ENCODE measurements at regions not wholly inside any gene's neighbourhood (a gene's known extent, or its start where the extent isn't known, plus 50 kb on each side); places are given as distances from the start of the nearest gene placed in this dataset.

GRCh38 chr3:18079739-18080138 is 337.3 kb upstream of the TBC1D5 start:
- DNase-seq (ENCODE audit: low read depth), result no peak

GRCh38 chr3:18079062-18079461 is 336.6 kb upstream of the TBC1D5 start:
- DNase-seq (ENCODE audit: low read depth), result no peak

GRCh38 chr3:18077128-18077840 is 334.9 kb upstream of the TBC1D5 start:
- no peak for DNase-seq (ENCODE audit: low read depth)

GRCh38 chr3:18076301-18076700 is 333.9 kb upstream of the TBC1D5 start:
- no peak for DNase-seq (ENCODE audit: low read depth)

GRCh38 chr3:18075799-18076198 is 333.4 kb upstream of the TBC1D5 start:
- DNase-seq (ENCODE audit: low read depth), result no peak

GRCh38 chr3:18071833-18072232 is 329.4 kb upstream of the TBC1D5 start:
- no peak for DNase-seq (ENCODE audit: low read depth)

- DNase-seq (ENCODE audit: low read depth), result no peak
Measured at GRCh38 chr3:18070944-18071343, 328.5 kb upstream of the TBC1D5 start.

- no peak for DNase-seq (ENCODE audit: low read depth)
Measured at GRCh38 chr3:18070231-18070630, 327.8 kb upstream of the TBC1D5 start.

GRCh38 chr3:18069568-18069967 is 327.1 kb upstream of the TBC1D5 start:
- no peak for DNase-seq (ENCODE audit: low read depth)

- no peak for DNase-seq (ENCODE audit: low read depth)
Measured at GRCh38 chr3:18066899-18067582, 324.6 kb upstream of the TBC1D5 start.

- no peak for DNase-seq (ENCODE audit: low read depth)
Measured at GRCh38 chr3:18064586-18064985, 322.2 kb upstream of the TBC1D5 start.

GRCh38 chr3:18062657-18063025 is 320.2 kb upstream of the TBC1D5 start:
- peak; percentile 13 for DNase-seq (ENCODE audit: low read depth)

- peak; percentile 6 for DNase-seq (ENCODE audit: low read depth)
Measured at GRCh38 chr3:18061737-18062656, 319.6 kb upstream of the TBC1D5 start.

GRCh38 chr3:18058666-18059065 is 316.2 kb upstream of the TBC1D5 start:
- no peak for DNase-seq (ENCODE audit: low read depth)

GRCh38 chr3:18057471-18058091 is 315.1 kb upstream of the TBC1D5 start:
- no peak for DNase-seq (ENCODE audit: low read depth)

- no peak for DNase-seq (ENCODE audit: low read depth)
Measured at GRCh38 chr3:18054625-18055024, 312.2 kb upstream of the TBC1D5 start.

- DNase-seq (ENCODE audit: low read depth), result no peak
Measured at GRCh38 chr3:18051306-18051705, 308.9 kb upstream of the TBC1D5 start.

GRCh38 chr3:18049096-18049495 is 306.7 kb upstream of the TBC1D5 start:
- peak; percentile 14 for DNase-seq (ENCODE audit: low read depth)

- DNase-seq (ENCODE audit: low read depth), result peak; percentile 47
Measured at GRCh38 chr3:18047052-18047451, 304.6 kb upstream of the TBC1D5 start.

GRCh38 chr3:18046131-18046915 is 303.9 kb upstream of the TBC1D5 start:
- peak; percentile 63 for DNase-seq (ENCODE audit: low read depth)
